HCT116 (cell line): ENCODE measurements at regions not wholly inside any gene's neighbourhood (a gene's known extent, or its start where the extent isn't known, plus 50 kb on each side); places are given as distances from the start of the nearest gene placed in this dataset.

Experiments used
- ATAC-seq: fragments of 200-7000 bp; cut with Tn5 transposase; 2 replicates; pipeline ENCODE4 v1.9.1; 2020; ENCODE audit warnings: mild to moderate bottlenecking, moderate library complexity
- BruUV-seq: library from RNA; stranded (reverse); fragments of 400-500 nt; replicated peaks from 2 replicates; lab custom pipeline; 2021; lab: Mats Ljungman, UMichigan
- CTCF ChIA-PET: fragments of 300-600 bp; sonication (Branson Sonifier 250); formaldehyde crosslinking; loops from one replicate; lab custom pipeline; 2021; ENCODE audit warnings: antibody characterized with exemption; lab: Charles Lee
- POLR2A ChIA-PET: fragments of 300-600, 350-600 bp; sonication (Branson Sonifier 250); formaldehyde crosslinking; loops from one replicate; lab custom pipeline; 2021; ENCODE audit warnings: antibody characterized with exemption; lab: Charles Lee
- RAD21 ChIA-PET, 2 experiments: fragments of 300-600 bp; sonication (Branson Sonifier 250); formaldehyde crosslinking; loops; one replicate each; lab custom pipeline; 2023; ENCODE audit warnings: low total read pairs in 2 of 2; ENCODE audit not compliant: uncharacterized antibody in 2 of 2, unreplicated experiment in 2 of 2, low non-redundant PET in 1 of 2; lab: Charles Lee
- DNase-seq: peaks from one replicate; pipeline ENCODE4 v3.0.0-alpha.2; 2010; ENCODE audit warnings: low read depth, low spot score
- H2AFZ ChIP-seq: fragments of 200-600 bp; shearing (Covaris generic), sonication (generic); 2 replicates; pipeline ENCODE4 v1.6.1; 2017; ENCODE audit warnings: low read depth, mixed run types, mixed read lengths, antibody characterized with exemption, low read length; ENCODE audit not compliant: poor library complexity, severe bottlenecking
- H3K27ac ChIP-seq: 2 replicates; pipeline ENCODE4 v1.5.1; 2012; ENCODE audit warnings: low read depth, low read length
- H3K27me3 ChIP-seq: fragments of 200-600 bp; sonication (generic); 2 replicates; pipeline ENCODE4 v1.6.1; 2016; ENCODE audit warnings: mixed run types, low read length, mixed read lengths; ENCODE audit not compliant: insufficient read depth
- H3K36me3 ChIP-seq, 2 experiments: fragments of 200-500 bp in 1 of 2; fragments of 200-600 bp in 1 of 2; sonication (Bioruptor generic) in 1 of 2; sonication (generic) in 1 of 2; 2 replicates each; pipeline versions ENCODE4 v1.5.1 to v1.6.1; 2014 to 2016; ENCODE audit warnings: low read length in 2 of 2, inconsistent platforms in 1 of 2, mixed read lengths in 1 of 2, mixed run types in 1 of 2; ENCODE audit not compliant: insufficient read depth in 2 of 2, control insufficient read depth in 1 of 2
- H3K4me1 ChIP-seq, 2 experiments: fragments of 200-600 bp in 1 of 2; sonication (generic) in 1 of 2; 2 replicates each; pipeline versions ENCODE4 v1.5.1 to v1.6.1; 2012 to 2017; ENCODE audit warnings: low read length in 2 of 2, inconsistent platforms in 1 of 2, mild to moderate bottlenecking in 1 of 2, mixed read lengths in 1 of 2, mixed run types in 1 of 2, moderate library complexity in 1 of 2; ENCODE audit not compliant: insufficient read depth in 2 of 2, control insufficient read depth in 1 of 2
- H3K4me2 ChIP-seq: fragments of 200-600 bp; sonication (generic); 2 replicates; pipeline ENCODE4 v1.6.1; 2017; ENCODE audit warnings: mixed run types, low read length, mixed read lengths
- H3K4me3 ChIP-seq, 2 experiments: fragments of 200-600 bp in 1 of 2; sonication (generic) in 1 of 2; replicated peaks in 1 of 2; 2 replicates each; pipeline ENCODE4 v1.5.1; 2011 to 2016; ENCODE audit warnings: low read length in 2 of 2, control low read depth in 1 of 2, low read depth in 1 of 2, mild to moderate bottlenecking in 1 of 2, mixed read lengths in 1 of 2, mixed run types in 1 of 2
- H3K79me2 ChIP-seq: fragments of 200-600 bp; sonication (generic); 2 replicates; pipeline ENCODE4 v1.6.1; 2017; ENCODE audit warnings: mild to moderate bottlenecking, mixed run types, low read length, moderate library complexity, mixed read lengths; ENCODE audit not compliant: insufficient read depth
- H3K9ac ChIP-seq: fragments of 200-600 bp; sonication (generic); 2 replicates; pipeline ENCODE4 v1.6.1; 2016; ENCODE audit warnings: low read length, mixed read lengths
- H3K9me2 ChIP-seq: fragments of 200-600 bp; sonication (generic), shearing (Covaris generic); 2 replicates; pipeline ENCODE4 v1.6.1; 2017; ENCODE audit warnings: mixed run types, mild to moderate bottlenecking, moderate library complexity; ENCODE audit not compliant: insufficient read depth
- H3K9me3 ChIP-seq, 2 experiments: fragments of 200-500 bp in 1 of 2; fragments of 200-600 bp in 1 of 2; sonication (Bioruptor generic) in 1 of 2; sonication (generic) in 1 of 2; 2 replicates each; pipeline ENCODE4 v1.6.1; 2014 to 2017; ENCODE audit warnings: low read length in 2 of 2, mixed read lengths in 2 of 2, inconsistent platforms in 1 of 2, low read depth in 1 of 2, mild to moderate bottlenecking in 1 of 2, mixed run types in 1 of 2, moderate library complexity in 1 of 2; ENCODE audit not compliant: control insufficient read depth in 1 of 2, insufficient read depth in 1 of 2
- H4K20me1 ChIP-seq: fragments of 200-600 bp; sonication (generic), shearing (Covaris generic); 2 replicates; pipeline ENCODE4 v1.6.1; 2017; ENCODE audit warnings: mixed run types, mild to moderate bottlenecking, moderate library complexity; ENCODE audit not compliant: insufficient read depth
- ATF3 ChIP-seq: IDR thresholded peaks from 2 replicates; pipeline ENCODE4 v1.6.1; 2012
- CEBPB ChIP-seq: IDR thresholded peaks from 2 replicates; pipeline ENCODE4 v1.6.1; 2012; ENCODE audit warnings: low read depth
- EZH2phosphoT487 ChIP-seq: fragments of 200-600 bp; IDR thresholded peaks from 2 replicates; pipeline ENCODE4 v1.6.1; 2018; ENCODE audit warnings: antibody characterized with exemption, borderline replicate concordance
- JUND ChIP-seq: IDR thresholded peaks from 2 replicates; pipeline ENCODE4 v1.6.1; 2012
- MAX ChIP-seq: IDR thresholded peaks from 2 replicates; pipeline ENCODE4 v1.6.1; 2012
- POLR2A ChIP-seq: IDR thresholded peaks from 2 replicates; pipeline ENCODE4 v1.7.0; 2011; ENCODE audit warnings: borderline replicate concordance; ENCODE audit not compliant: insufficient read depth, insufficient read length; ENCODE audit errors: extremely low read depth
- POLR2AphosphoS5 ChIP-seq: IDR thresholded peaks from 2 replicates; pipeline ENCODE4 v1.6.1; 2011; ENCODE audit warnings: mild to moderate bottlenecking, low read depth, low read length, moderate library complexity
- RAD21 ChIP-seq: IDR thresholded peaks from 2 replicates; pipeline ENCODE4 v1.6.1; 2012; ENCODE audit warnings: low read depth, mild to moderate bottlenecking
- REST ChIP-seq: IDR thresholded peaks from 2 replicates; pipeline ENCODE4 v1.6.1; 2012; ENCODE audit warnings: low read depth
- SIN3A ChIP-seq: IDR thresholded peaks from 2 replicates; pipeline ENCODE4 v1.6.1; 2012; ENCODE audit warnings: low read depth
- SRF ChIP-seq: IDR thresholded peaks from 2 replicates; pipeline ENCODE4 v1.6.1; 2012; ENCODE audit warnings: low read depth
- TCF7L2 ChIP-seq: IDR thresholded peaks from 2 replicates; pipeline ENCODE4 v1.7.0; 2011; ENCODE audit warnings: borderline replicate concordance, inconsistent platforms; ENCODE audit not compliant: insufficient read depth, insufficient read length; ENCODE audit errors: extremely low read depth
- YY1 ChIP-seq: IDR thresholded peaks from 2 replicates; pipeline ENCODE4 v1.6.1; 2011; ENCODE audit warnings: low read length, low read depth, moderate library complexity, mild to moderate bottlenecking; ENCODE audit not compliant: insufficient replicate concordance; ENCODE audit errors: extremely low read depth
- ZBTB33 ChIP-seq: IDR thresholded peaks from 2 replicates; pipeline ENCODE4 v1.6.1; 2011; ENCODE audit warnings: mild to moderate bottlenecking, low read length, moderate library complexity; ENCODE audit not compliant: insufficient replicate concordance; ENCODE audit errors: extremely low read depth
- ZFX ChIP-seq: fragments of 450-650 bp; IDR thresholded peaks from 2 replicates; pipeline ENCODE4 v1.6.1; 2017
- ZNF274 ChIP-seq: fragments of 200-500 bp; sonication (Bioruptor generic); IDR thresholded peaks from 2 replicates; pipeline ENCODE4 v1.6.1; 2014; ENCODE audit warnings: mild to moderate bottlenecking, low read depth, low read length, inconsistent platforms
- intact Hi-C: fragments of 100-400 bp; cut with micrococcal nuclease; formaldehyde crosslinking; loops from 2 replicates; pipeline ENCODE4 v1.10.0; 2022

- H3K27ac ChIP-seq: no peak overlapping the region
- no peak for DNase-seq
- H3K36me3 ChIP-seq: no peaks in the 10 kb centered on the region
- ChIA-PET POLR2A (no interaction called here), CTCF (no interaction called here), RAD21 (no interaction called here)
- no peaks in the 10 kb centered on the region for H3K79me2 ChIP-seq
- no peaks in the 10 kb centered on the region for H3K4me1 ChIP-seq
- peaks cover 4 to 13% of the 10 kb centered on the region in 2 experiments; a peak in 2 of 4 replicates for H3K9me3 ChIP-seq
- H2AFZ ChIP-seq: no peak overlapping the region
- no peak for ATAC-seq
- no peaks in the 10 kb centered on the region for H3K27me3 ChIP-seq
- intact Hi-C loops: no loop called here
- H3K4me2 ChIP-seq: no peak overlapping the region
- H3K9ac ChIP-seq: no peak overlapping the region
- H4K20me1 ChIP-seq: no peaks in the 10 kb centered on the region; the same call in 1 of the 2 replicates
- BruUV-seq: no TSS peak
- TF ChIP-seq ZFX (no peak), MAX (no peak), SRF (no peak), ATF3 (no peak), YY1 (no peak), SIN3A (no peak), EZH2phosphoT487 (no peak), ZBTB33 (no peak), POLR2AphosphoS5 (no peak), REST (no peak), RAD21 (no peak), CEBPB (no peak), POLR2A (no peak), ZNF274 (no peak), TCF7L2 (no peak), JUND (no peak)
- TF ChIP-seq, all 23 proteins: peak for 0
- H3K4me3 ChIP-seq: no peak overlapping the region
- H3K9me2 ChIP-seq: no peaks in the 10 kb centered on the region
Measured at GRCh38 chr21:16709866-16710550, 802.8 kb upstream of the CXADR start.
